ENCODE measurements at regions not wholly inside any gene's neighbourhood (a gene's known extent, or its start where the extent isn't known, plus 50 kb on each side); places are given as distances from the start of the nearest gene placed in this dataset.

- H4K20me1 ChIP-seq (ENCODE audit: control insufficient read depth, insufficient read depth, low read depth, low read length) = no peaks in the 10 kb centered on the region
- no peak overlapping the region for H3K4me2 ChIP-seq (ENCODE audit: low read length)
- H3K27me3 ChIP-seq (ENCODE audit: control insufficient read depth, low read length) = no peaks in the 10 kb centered on the region
- no peak overlapping the region for H3K27ac ChIP-seq (ENCODE audit: low read depth, low read length)
- no peaks in the 10 kb centered on the region for H3K79me2 ChIP-seq (ENCODE audit: control insufficient read depth, low read length)
- TF ChIP-seq CTCF (IDR thresholded peaks at IDR 0.05; ENCODE audit: low read depth, low read length, poor library complexity, severe bottlenecking) (no peak), EZH2phosphoT487 (IDR thresholded peaks at IDR 0.05; ENCODE audit: borderline replicate concordance, low read length) (no peak)
- H3K9me3 ChIP-seq (ENCODE audit: control insufficient read depth, insufficient read depth, low read length) = no peaks in the 10 kb centered on the region
- no peaks in the 10 kb centered on the region for H3K4me1 ChIP-seq (ENCODE audit: control insufficient read depth, low read length)
- no peaks in the 10 kb centered on the region for H3K9me2 ChIP-seq (replicated peaks; ENCODE audit: control insufficient read depth, low read length)
- H3K4me3 ChIP-seq (ENCODE audit: low read length) = no peak overlapping the region
- H3F3A ChIP-seq (ENCODE audit: control insufficient read depth, insufficient read depth) = no peaks in the 10 kb centered on the region
- H3K36me3 ChIP-seq (ENCODE audit: control insufficient read depth, low read length) = no peaks in the 10 kb centered on the region
These were observed 885.6 kb downstream of the BRD1 start for GRCh38 chr22:48941903-48942575.

GRCh38 chr22:48941033-48941902, 886.4 kb downstream of the BRD1 start:
- no peaks in the 10 kb centered on the region for H3K79me2 ChIP-seq (ENCODE audit: control insufficient read depth, low read length)
- no peaks in the 10 kb centered on the region for H3K36me3 ChIP-seq (ENCODE audit: control insufficient read depth, low read length)
- no peaks in the 10 kb centered on the region for H3K27me3 ChIP-seq (ENCODE audit: control insufficient read depth, low read length)
- no peak overlapping the region for H3K27ac ChIP-seq (ENCODE audit: low read depth, low read length)
- no peak overlapping the region for H3K4me3 ChIP-seq (ENCODE audit: low read length)
- no peaks in the 10 kb centered on the region for H3K4me1 ChIP-seq (ENCODE audit: control insufficient read depth, low read length)
- no peaks in the 10 kb centered on the region for H3F3A ChIP-seq (ENCODE audit: control insufficient read depth, insufficient read depth)
- no peak overlapping the region for H3K4me2 ChIP-seq (ENCODE audit: low read length)
- no peaks in the 10 kb centered on the region for H4K20me1 ChIP-seq (ENCODE audit: control insufficient read depth, insufficient read depth, low read depth, low read length)
- no peaks in the 10 kb centered on the region for H3K9me3 ChIP-seq (ENCODE audit: control insufficient read depth, insufficient read depth, low read length)
- H3K9me2 ChIP-seq (replicated peaks; ENCODE audit: control insufficient read depth, low read length) = no peaks in the 10 kb centered on the region
- TF ChIP-seq EZH2phosphoT487 (IDR thresholded peaks at IDR 0.05; ENCODE audit: borderline replicate concordance, low read length) = no peak
- no peak for TF ChIP-seq CTCF (IDR thresholded peaks at IDR 0.05; ENCODE audit: low read depth, low read length, poor library complexity, severe bottlenecking)

GRCh38 chr22:48940266-48941032, 887.2 kb downstream of the BRD1 start:
- Histone ChIP-seq H3K4me3 (ENCODE audit: low read length) (no peak overlapping the region), H3K27ac (ENCODE audit: low read depth, low read length) (no peak overlapping the region), H3K36me3 (ENCODE audit: control insufficient read depth, low read length) (no peaks in the 10 kb centered on the region), H3K79me2 (ENCODE audit: control insufficient read depth, low read length) (no peaks in the 10 kb centered on the region), H3K9me3 (ENCODE audit: control insufficient read depth, insufficient read depth, low read length) (no peaks in the 10 kb centered on the region), H3K9me2 (replicated peaks; ENCODE audit: control insufficient read depth, low read length) (no peaks in the 10 kb centered on the region), H4K20me1 (ENCODE audit: control insufficient read depth, insufficient read depth, low read depth, low read length) (no peaks in the 10 kb centered on the region), H3K4me1 (ENCODE audit: control insufficient read depth, low read length) (no peaks in the 10 kb centered on the region), H3K27me3 (ENCODE audit: control insufficient read depth, low read length) (no peaks in the 10 kb centered on the region), H3F3A (ENCODE audit: control insufficient read depth, insufficient read depth) (no peaks in the 10 kb centered on the region), H3K4me2 (ENCODE audit: low read length) (no peak overlapping the region)
- TF ChIP-seq EZH2phosphoT487 (IDR thresholded peaks at IDR 0.05; ENCODE audit: borderline replicate concordance, low read length) (no peak), CTCF (IDR thresholded peaks at IDR 0.05; ENCODE audit: low read depth, low read length, poor library complexity, severe bottlenecking) (no peak)
